GM21367 (cell line): ENCODE measurements at regions not wholly inside any gene's neighbourhood (a gene's known extent, or its start where the extent isn't known, plus 50 kb on each side); places are given as distances from the start of the nearest gene placed in this dataset.

Experiments
- ATAC-seq: cut with Tn5 transposase; IDR thresholded peaks from one replicate; pipeline ENCODE4 v1.9.1; 2021; ENCODE audit not compliant: unreplicated experiment

GRCh38 chr5:88489364-88489763, 220.7 kb upstream of the TMEM161B start:
- ATAC-seq, result no peak

- no peak for ATAC-seq
These were observed 219.9 kb upstream of the TMEM161B start for GRCh38 chr5:88488561-88488960.

GRCh38 chr5:88488130-88488529, 219.5 kb upstream of the TMEM161B start:
- ATAC-seq, result no peak

GRCh38 chr5:88487066-88487465, 218.4 kb upstream of the TMEM161B start:
- no peak for ATAC-seq

GRCh38 chr5:88486431-88486830, 217.8 kb upstream of the TMEM161B start:
- ATAC-seq, result no peak

GRCh38 chr5:88485531-88485930, 216.9 kb upstream of the TMEM161B start:
- no peak for ATAC-seq

- no peak for ATAC-seq
These were observed 215.5 kb upstream of the TMEM161B start for GRCh38 chr5:88483964-88484672.

- ATAC-seq, result no peak
These were observed 212.3 kb upstream of the TMEM161B start for GRCh38 chr5:88480801-88481499.

- ATAC-seq, result no peak
These were observed 211.6 kb upstream of the TMEM161B start for GRCh38 chr5:88480245-88480644.

- no peak for ATAC-seq
These were observed 205.9 kb upstream of the TMEM161B start for GRCh38 chr5:88474574-88474973.

GRCh38 chr5:88470745-88471144, 202.1 kb upstream of the TMEM161B start:
- ATAC-seq, result no peak

GRCh38 chr5:88459971-88460370, 191.3 kb upstream of the TMEM161B start:
- no peak for ATAC-seq

GRCh38 chr5:88452820-88453219, 184.2 kb upstream of the TMEM161B start:
- ATAC-seq, result no peak

GRCh38 chr5:88450239-88450638, 181.6 kb upstream of the TMEM161B start:
- no peak for ATAC-seq

- no peak for ATAC-seq
These were observed 169.4 kb upstream of the TMEM161B start for GRCh38 chr5:88438006-88438405.

- ATAC-seq, result no peak
These were observed 167.6 kb upstream of the TMEM161B start for GRCh38 chr5:88436290-88436689.

- no peak for ATAC-seq
These were observed 160.0 kb upstream of the TMEM161B start for GRCh38 chr5:88428633-88429032.

GRCh38 chr5:88426441-88426840, 157.8 kb upstream of the TMEM161B start:
- no peak for ATAC-seq

GRCh38 chr5:88425124-88425523, 156.5 kb upstream of the TMEM161B start:
- no peak for ATAC-seq

GRCh38 chr5:88419931-88420330, 151.3 kb upstream of the TMEM161B start:
- ATAC-seq, result no peak

- no peak for ATAC-seq
These were observed 138.7 kb upstream of the TMEM161B start for GRCh38 chr5:88407341-88407740.

GRCh38 chr5:88405783-88406182, 137.1 kb upstream of the TMEM161B start:
- no peak for ATAC-seq

- ATAC-seq, result no peak
These were observed 135.8 kb upstream of the TMEM161B start for GRCh38 chr5:88404405-88404804.
